Activated naive CD8-positive, alpha-beta T cell treated with anti-CD3 and anti-CD28 coated beads, Interleukin-2, amount 10 ng/mL, durations not matched to agents 7 days and 5 days (primary cell): ENCODE measurements at regions not wholly inside any gene's neighbourhood (a gene's known extent, or its start where the extent isn't known, plus 50 kb on each side); places are given as distances from the start of the nearest gene placed in this dataset.
"Not testable (repeated sequence)": the region's sequence is repeated elsewhere in the genome, so short reads cannot be mapped to it uniquely, and the experiment has no call there.

Source experiments
- ATAC-seq: fragments of 150-1000 bp; cut with Tn5 transposase; one replicate; pipeline ENCODE4 v1.10.0; 2021; ENCODE audit warnings: low read depth, moderate library complexity
- POLR2A ChIA-PET: fragments of 350-600 bp; sonication (Branson Sonifier 250); formaldehyde crosslinking; loops from one replicate; lab custom pipeline; 2021; ENCODE audit warnings: antibody characterized with exemption; lab: Charles Lee
- DNase-seq: peaks from one replicate; pipeline ENCODE4 v3.0.0; 2021
- H3K27ac Mint-ChIP-seq: one replicate; pipeline ENCODE4 v1.8.0; 2022; ENCODE audit warnings: mild to moderate bottlenecking, mixed read lengths
- H3K27me3 Mint-ChIP-seq: one replicate; pipeline ENCODE4 v1.8.0; 2022; ENCODE audit warnings: mild to moderate bottlenecking, moderate library complexity, mixed read lengths
- H3K36me3 Mint-ChIP-seq: one replicate; pipeline ENCODE4 v1.8.0; 2021; ENCODE audit warnings: mild to moderate bottlenecking, mixed read lengths
- H3K4me1 Mint-ChIP-seq: one replicate; pipeline ENCODE4 v1.8.0; 2021; ENCODE audit warnings: mixed read lengths
- H3K4me3 Mint-ChIP-seq: one replicate; pipeline ENCODE4 v1.8.0; 2022; ENCODE audit warnings: mild to moderate bottlenecking, moderate library complexity, mixed read lengths
- H3K9me3 Mint-ChIP-seq: one replicate; pipeline ENCODE4 v1.8.0; 2021; ENCODE audit warnings: mixed read lengths

DNA sequence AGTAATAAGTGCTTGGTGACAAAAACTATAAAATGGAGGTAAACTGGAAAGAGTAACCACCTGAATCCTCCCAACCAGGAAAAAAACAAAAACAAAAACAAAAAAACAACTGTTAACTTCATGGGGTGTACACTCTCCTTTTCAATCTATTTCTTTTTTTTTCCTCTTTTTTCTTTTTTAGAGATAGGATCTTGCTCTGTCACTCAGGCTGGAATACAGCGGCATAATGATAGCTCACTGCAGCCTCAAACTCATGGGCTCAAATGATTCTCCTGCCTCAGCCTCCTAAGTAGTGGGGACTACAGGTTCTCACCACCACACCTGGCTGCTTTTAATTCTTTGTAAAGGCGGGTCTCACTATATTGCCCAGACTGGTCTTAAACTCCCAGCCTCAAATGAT lies 76.8 kb downstream of the PHLDA1 start:
- no peak overlapping the region for H3K27ac Mint-ChIP-seq
- no peak for ATAC-seq
- no peaks in the 10 kb centered on the region for H3K27me3 Mint-ChIP-seq
- H3K9me3 Mint-ChIP-seq: no peaks in the 10 kb centered on the region
- H3K4me3 Mint-ChIP-seq: no peak overlapping the region
- DNase-seq: no peak
- peaks cover 10% of the 10 kb centered on the region for H3K4me1 Mint-ChIP-seq
- POLR2A ChIA-PET: interaction anchor here (2.0 kb wide), 1 partner anchor 77 kb away, joined by 5 read pairs; the partner anchor contains the start of gene PHLDA1
- H3K36me3 Mint-ChIP-seq: no peaks in the 10 kb centered on the region

- POLR2A ChIA-PET: interaction anchor here (0.5 to 2.0 kb wide), 3 partner anchors 10 to 78 kb away, joined by 3 to 8 read pairs (median 5); partner anchors contain the start of gene PHLDA1
- H3K27ac Mint-ChIP-seq: no peak overlapping the region
- peaks cover 5% of the 10 kb centered on the region for H3K4me1 Mint-ChIP-seq
- DNase-seq: no peak
- H3K9me3 Mint-ChIP-seq: no peaks in the 10 kb centered on the region
- ATAC-seq: no peak
- no peak overlapping the region for H3K4me3 Mint-ChIP-seq
- no peaks in the 10 kb centered on the region for H3K36me3 Mint-ChIP-seq
- H3K27me3 Mint-ChIP-seq: no peaks in the 10 kb centered on the region
Measured at GRCh38 chr12:75954041-75954440, 77.5 kb downstream of the PHLDA1 start.

DNA sequence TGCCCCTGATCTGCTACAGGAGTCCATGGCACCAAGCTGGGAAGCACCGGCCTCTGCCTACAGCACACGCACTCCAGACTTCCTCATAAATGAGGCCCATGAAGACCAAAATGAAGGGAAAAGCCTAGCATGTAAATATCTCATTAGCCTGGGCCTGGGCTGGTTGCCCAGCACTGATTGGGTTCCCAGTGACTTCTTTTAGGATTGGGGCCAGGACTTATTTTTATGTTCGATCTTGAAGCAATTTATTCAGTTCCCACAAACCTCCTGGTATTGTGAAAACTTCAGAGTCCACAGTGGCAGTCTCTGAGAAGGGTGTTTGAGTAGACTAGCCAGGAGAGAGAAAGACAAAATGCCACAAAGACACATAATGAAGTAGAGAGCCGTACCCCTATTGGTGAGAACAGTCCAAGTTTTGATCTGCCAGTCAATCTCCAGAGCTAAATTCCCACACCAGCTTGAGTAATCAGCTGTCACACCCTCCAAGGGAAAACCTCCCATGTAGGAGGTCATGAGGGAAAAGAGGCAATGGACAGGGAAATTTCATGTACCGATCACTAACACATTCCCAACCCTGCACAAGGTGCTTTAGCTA lies 78.2 kb downstream of the PHLDA1 start:
- H3K9me3 Mint-ChIP-seq: no peaks in the 10 kb centered on the region
- H3K4me3 Mint-ChIP-seq: no peak overlapping the region
- ATAC-seq (no peak), DNase-seq (no peak)
- no peaks in the 10 kb centered on the region for H3K27me3 Mint-ChIP-seq
- POLR2A ChIA-PET: interaction anchor here (0.5 to 0.6 kb wide), 2 partner anchors 9 to 21 kb away, joined by 3 to 8 read pairs; no protein-coding TSS in a partner anchor
- no peaks in the 10 kb centered on the region for H3K36me3 Mint-ChIP-seq
- H3K4me1 Mint-ChIP-seq: no peaks in the 10 kb centered on the region
- H3K27ac Mint-ChIP-seq: no peak overlapping the region

- H3K4me1 Mint-ChIP-seq: no peaks in the 10 kb centered on the region
- DNase-seq: no peak
- no peak for ATAC-seq
- no peak overlapping the region for H3K27ac Mint-ChIP-seq
- H3K36me3 Mint-ChIP-seq: no peaks in the 10 kb centered on the region
- no peaks in the 10 kb centered on the region for H3K9me3 Mint-ChIP-seq
- no peak overlapping the region for H3K4me3 Mint-ChIP-seq
- POLR2A ChIA-PET: no interaction called here
- no peaks in the 10 kb centered on the region for H3K27me3 Mint-ChIP-seq
Measured at GRCh38 chr12:75951399-75952278, 79.9 kb downstream of the PHLDA1 start.

GRCh38 chr12:75947156-75947723 lies 84.3 kb downstream of the PHLDA1 start:
- DNase-seq (no peak), ATAC-seq (no peak)
- Mint-ChIP-seq H3K4me3 (no peak overlapping the region), H3K4me1 (peaks cover 20% of the 10 kb centered on the region), H3K9me3 (no peaks in the 10 kb centered on the region), H3K27ac (no peak overlapping the region), H3K27me3 (no peaks in the 10 kb centered on the region), H3K36me3 (no peaks in the 10 kb centered on the region)
- POLR2A ChIA-PET: no interaction called here

- POLR2A ChIA-PET: interaction anchor here (1.0 to 1.5 kb wide), 3 partner anchors 14 to 85 kb away, joined by 3 to 7 read pairs (median 7); partner anchors contain the start of gene PHLDA1
- H3K27ac Mint-ChIP-seq: no peak overlapping the region
Measured at GRCh38 chr12:75945581-75945980, 86.0 kb downstream of the PHLDA1 start.

GRCh38 chr12:75944905-75945432 lies 86.6 kb downstream of the PHLDA1 start:
- Mint-ChIP-seq H3K27ac (peak overlapping the region; percentile 94), H3K4me1 (peaks cover 20% of the 10 kb centered on the region), H3K36me3 (no peaks in the 10 kb centered on the region), H3K9me3 (no peaks in the 10 kb centered on the region), H3K27me3 (no peaks in the 10 kb centered on the region), H3K4me3 (peak overlapping the region; percentile 66)
- DNase-seq (no peak), ATAC-seq (no peak)
- POLR2A ChIA-PET: interaction anchor here (1.0 to 1.5 kb wide), 3 partner anchors 15 to 86 kb away, joined by 3 to 7 read pairs (median 7); partner anchors contain the start of gene PHLDA1

More at GRCh38 chr12:75945581-75945980, 86.0 kb downstream of the PHLDA1 start:
- no peaks in the 10 kb centered on the region for H3K27me3 Mint-ChIP-seq
- no peak for ATAC-seq
- peaks cover 20% of the 10 kb centered on the region for H3K4me1 Mint-ChIP-seq
- H3K36me3 Mint-ChIP-seq: no peaks in the 10 kb centered on the region
- no peak overlapping the region for H3K4me3 Mint-ChIP-seq
- no peak for DNase-seq
- H3K9me3 Mint-ChIP-seq: no peaks in the 10 kb centered on the region

DNA sequence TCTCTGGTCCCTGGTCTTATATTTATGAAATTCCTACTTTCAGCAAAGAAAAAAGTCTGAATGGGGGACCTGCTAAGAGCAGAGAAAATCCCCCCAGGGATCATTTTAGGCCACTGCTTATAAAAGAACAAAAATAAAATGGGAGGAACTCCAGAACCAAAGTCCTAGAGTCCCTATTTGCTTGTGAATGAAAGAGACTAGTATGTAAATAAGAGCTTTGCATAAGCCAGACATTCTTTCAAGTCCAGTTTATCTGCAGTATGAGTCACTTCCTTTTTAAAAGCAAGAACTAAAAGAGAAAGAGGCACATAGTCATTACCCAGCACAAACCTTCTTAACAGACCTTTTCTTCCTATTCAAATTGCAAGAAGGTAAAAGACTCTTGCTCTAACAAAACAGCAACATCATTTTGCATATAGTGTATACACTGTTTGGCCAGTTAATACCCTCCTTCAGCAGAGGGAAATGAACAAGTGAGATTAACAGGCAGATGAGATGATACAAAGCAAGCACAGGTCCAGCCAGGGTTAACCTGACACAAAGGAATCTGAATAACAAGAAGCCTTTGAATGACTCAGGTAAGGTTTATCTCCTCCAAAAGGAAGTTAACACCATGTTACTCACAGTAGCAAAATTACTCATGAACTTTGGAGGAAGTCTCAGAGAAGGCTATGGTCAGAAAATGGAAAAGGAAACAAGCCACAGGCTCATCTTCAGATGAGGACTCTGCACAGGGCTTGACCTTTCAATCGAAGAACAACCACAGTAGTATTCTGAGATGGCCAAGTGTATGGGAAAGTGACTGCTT lies 87.3 kb downstream of the PHLDA1 start:
- Mint-ChIP-seq H3K27me3 (no peaks in the 10 kb centered on the region), H3K27ac (peak overlapping the region; percentile 94), H3K9me3 (peaks cover 1% of the 10 kb centered on the region), H3K4me3 (peak overlapping the region; percentile 66), H3K4me1 (peaks cover 20% of the 10 kb centered on the region), H3K36me3 (peaks cover 2% of the 10 kb centered on the region)
- DNase-seq (no peak), ATAC-seq (peak; percentile 91)
- POLR2A ChIA-PET: interaction anchor here (0.7 to 1.5 kb wide), 7 partner anchors 10 to 87 kb away, joined by 3 to 10 read pairs (median 4); partner anchors contain the start of gene PHLDA1

DNA sequence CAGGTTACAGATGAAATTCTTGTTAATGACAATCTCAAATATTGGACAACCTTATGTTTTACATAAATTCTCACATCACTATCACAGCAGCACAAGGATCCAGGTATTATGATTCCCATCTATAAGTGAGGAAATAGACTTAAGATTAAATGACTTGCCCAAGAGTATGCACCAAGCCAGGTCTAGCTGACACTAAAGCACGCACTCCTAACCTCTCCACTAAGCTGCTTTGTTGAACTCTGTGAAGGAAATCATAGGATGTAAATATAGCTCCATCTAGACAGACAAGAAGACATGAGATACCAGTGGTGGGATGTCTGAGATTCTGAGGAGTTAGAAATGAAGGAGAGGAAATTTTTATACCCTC lies 87.9 kb downstream of the PHLDA1 start:
- H3K9me3 Mint-ChIP-seq: peaks cover 1% of the 10 kb centered on the region
- H3K36me3 Mint-ChIP-seq: peaks cover 2% of the 10 kb centered on the region
- H3K4me1 Mint-ChIP-seq: peaks cover 20% of the 10 kb centered on the region
- POLR2A ChIA-PET: interaction anchor here (0.7 to 1.4 kb wide), 5 partner anchors 9 to 87 kb away, joined by 3 to 10 read pairs (median 4); no protein-coding TSS in a partner anchor
- no peaks in the 10 kb centered on the region for H3K27me3 Mint-ChIP-seq
- peak overlapping the region; percentile 94 for H3K27ac Mint-ChIP-seq
- ATAC-seq (peak; percentile 23), DNase-seq (no peak)
- peak overlapping the region; percentile 66 for H3K4me3 Mint-ChIP-seq

- not testable (repeated sequence) for H3K27me3 Mint-ChIP-seq
Measured at GRCh38 chr12:75941661-75942060, 89.9 kb downstream of the PHLDA1 start.

GRCh38 chr12:75939016-75939642 lies 92.4 kb downstream of the PHLDA1 start:
- ATAC-seq (peak; percentile 29), DNase-seq (no peak)
- POLR2A ChIA-PET: interaction anchor here (1.2 kb wide), 1 partner anchor 81 kb away, joined by 4 read pairs; no protein-coding TSS in a partner anchor
- H3K27ac Mint-ChIP-seq: no peak overlapping the region
- H3K4me1 Mint-ChIP-seq: peaks cover 18% of the 10 kb centered on the region
- peaks cover 2% of the 10 kb centered on the region for H3K36me3 Mint-ChIP-seq
- H3K4me3 Mint-ChIP-seq: no peak overlapping the region
- peaks cover 1% of the 10 kb centered on the region for H3K9me3 Mint-ChIP-seq
- H3K27me3 Mint-ChIP-seq: no peaks in the 10 kb centered on the region

More at GRCh38 chr12:75941661-75942060, 89.9 kb downstream of the PHLDA1 start:
- ATAC-seq, H3K9me3 Mint-ChIP-seq, DNase-seq, H3K36me3 Mint-ChIP-seq, POLR2A ChIA-PET, H3K4me3 Mint-ChIP-seq, H3K27ac Mint-ChIP-seq: not testable (repeated sequence)
- H3K4me1 Mint-ChIP-seq: peaks cover 20% of the 10 kb centered on the region

GRCh38 chr12:75938189-75938588 lies 93.4 kb downstream of the PHLDA1 start:
- H3K27me3 Mint-ChIP-seq: no peaks in the 10 kb centered on the region
- H3K27ac Mint-ChIP-seq: no peak overlapping the region
- peaks cover 2% of the 10 kb centered on the region for H3K36me3 Mint-ChIP-seq
- ATAC-seq (no peak), DNase-seq (no peak)
- H3K9me3 Mint-ChIP-seq: peaks cover 1% of the 10 kb centered on the region
- POLR2A ChIA-PET: no interaction called here
- H3K4me1 Mint-ChIP-seq: peaks cover 15% of the 10 kb centered on the region
- no peak overlapping the region for H3K4me3 Mint-ChIP-seq
